GM10266 (cell line): ENCODE measurements at regions not wholly inside any gene's neighbourhood (a gene's known extent, or its start where the extent isn't known, plus 50 kb on each side); places are given as distances from the start of the nearest gene placed in this dataset.
"Not testable (repeated sequence)": the region's sequence is repeated elsewhere in the genome, so short reads cannot be mapped to it uniquely, and the experiment has no call there.

Experiments
- DNase-seq: peaks from one replicate; pipeline ENCODE4 v3.0.0; 2012; ENCODE audit errors: extremely low spot score
- TF ChIP-seq, protein P1 (sequence below): IDR thresholded peaks from 2 replicates; pipeline ENCODE4 v1.5.1; 2012; ENCODE audit warnings: mild to moderate bottlenecking, low read depth; ENCODE audit not compliant: control insufficient read depth, insufficient read depth; ENCODE audit errors: missing control alignments

DNA sequence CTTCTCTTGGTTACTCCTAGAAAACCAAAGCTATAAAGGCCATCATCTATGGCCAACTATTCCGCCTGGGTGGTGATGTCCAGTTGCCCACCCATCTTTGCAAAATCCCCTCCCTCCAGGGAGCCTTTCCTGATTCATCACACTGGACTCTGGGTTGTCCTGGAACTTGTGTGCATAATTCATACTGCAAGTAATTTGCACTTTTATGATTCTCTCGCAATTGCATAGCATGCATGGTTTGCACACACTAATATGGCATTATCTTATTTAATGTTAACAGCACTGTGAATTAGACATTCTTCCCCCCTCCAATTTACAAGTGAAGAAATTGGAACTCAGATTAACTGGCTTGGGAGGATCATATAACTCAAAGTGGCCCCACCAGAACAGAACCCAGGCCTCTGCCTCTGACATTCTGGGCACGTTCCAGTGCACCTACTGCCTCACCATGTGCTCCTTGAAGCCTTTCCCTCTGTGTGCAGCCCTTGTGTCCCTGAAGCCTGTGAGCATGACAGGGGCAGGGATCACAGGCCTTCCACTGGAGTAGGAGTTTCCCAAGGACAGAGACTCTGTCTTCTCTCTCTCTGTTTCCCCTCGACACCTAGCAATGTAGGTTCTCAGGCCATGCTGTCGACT lies 98.9 kb upstream of the IPO9 start:
- TF ChIP-seq, protein P1, sequence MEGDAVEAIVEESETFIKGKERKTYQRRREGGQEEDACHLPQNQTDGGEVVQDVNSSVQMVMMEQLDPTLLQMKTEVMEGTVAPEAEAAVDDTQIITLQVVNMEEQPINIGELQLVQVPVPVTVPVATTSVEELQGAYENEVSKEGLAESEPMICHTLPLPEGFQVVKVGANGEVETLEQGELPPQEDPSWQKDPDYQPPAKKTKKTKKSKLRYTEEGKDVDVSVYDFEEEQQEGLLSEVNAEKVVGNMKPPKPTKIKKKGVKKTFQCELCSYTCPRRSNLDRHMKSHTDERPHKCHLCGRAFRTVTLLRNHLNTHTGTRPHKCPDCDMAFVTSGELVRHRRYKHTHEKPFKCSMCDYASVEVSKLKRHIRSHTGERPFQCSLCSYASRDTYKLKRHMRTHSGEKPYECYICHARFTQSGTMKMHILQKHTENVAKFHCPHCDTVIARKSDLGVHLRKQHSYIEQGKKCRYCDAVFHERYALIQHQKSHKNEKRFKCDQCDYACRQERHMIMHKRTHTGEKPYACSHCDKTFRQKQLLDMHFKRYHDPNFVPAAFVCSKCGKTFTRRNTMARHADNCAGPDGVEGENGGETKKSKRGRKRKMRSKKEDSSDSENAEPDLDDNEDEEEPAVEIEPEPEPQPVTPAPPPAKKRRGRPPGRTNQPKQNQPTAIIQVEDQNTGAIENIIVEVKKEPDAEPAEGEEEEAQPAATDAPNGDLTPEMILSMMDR: no peak
- DNase-seq: no peak

DNA sequence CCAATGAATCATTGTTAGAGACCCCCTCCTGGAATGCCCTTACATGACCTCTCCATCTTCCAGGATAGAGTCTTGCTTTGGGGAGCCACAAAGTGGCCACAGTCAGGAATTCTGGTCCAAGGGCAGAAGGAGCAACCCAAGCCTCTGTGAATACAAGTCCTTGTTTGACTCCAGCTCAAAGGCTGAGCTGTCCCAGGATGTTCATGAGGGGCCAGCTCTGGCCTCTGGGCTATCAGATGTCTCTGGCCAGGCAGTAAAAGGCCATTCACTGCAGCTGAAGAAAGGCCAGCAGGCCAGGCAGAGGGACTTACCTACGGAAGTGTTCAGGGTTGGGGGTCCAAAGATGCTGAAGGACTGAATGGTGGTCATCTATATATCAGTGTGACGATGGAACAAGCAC lies 98.3 kb upstream of the IPO9 start:
- DNase-seq: no peak
- TF ChIP-seq, protein P1: no peak

DNA sequence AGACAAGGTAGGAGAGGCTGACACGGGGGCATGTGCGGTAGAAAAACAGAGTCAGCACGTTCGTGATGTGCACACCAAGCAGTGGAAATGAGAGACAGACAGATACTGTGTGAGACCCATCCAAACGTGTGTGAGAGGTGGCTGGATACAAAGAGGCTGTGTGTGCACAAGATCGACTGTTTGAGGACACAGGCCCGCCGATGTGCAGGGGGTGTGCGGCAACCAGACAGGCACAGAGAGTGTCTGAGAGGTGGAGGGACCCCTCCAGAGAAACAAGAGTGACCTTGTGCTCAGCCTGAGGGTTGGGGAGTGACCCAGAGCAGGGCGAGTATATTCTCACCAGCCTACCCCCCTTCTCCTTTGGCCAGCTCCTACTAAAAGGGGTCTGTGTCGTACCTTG lies 97.8 kb upstream of the IPO9 start:
- DNase-seq: no peak

DNA sequence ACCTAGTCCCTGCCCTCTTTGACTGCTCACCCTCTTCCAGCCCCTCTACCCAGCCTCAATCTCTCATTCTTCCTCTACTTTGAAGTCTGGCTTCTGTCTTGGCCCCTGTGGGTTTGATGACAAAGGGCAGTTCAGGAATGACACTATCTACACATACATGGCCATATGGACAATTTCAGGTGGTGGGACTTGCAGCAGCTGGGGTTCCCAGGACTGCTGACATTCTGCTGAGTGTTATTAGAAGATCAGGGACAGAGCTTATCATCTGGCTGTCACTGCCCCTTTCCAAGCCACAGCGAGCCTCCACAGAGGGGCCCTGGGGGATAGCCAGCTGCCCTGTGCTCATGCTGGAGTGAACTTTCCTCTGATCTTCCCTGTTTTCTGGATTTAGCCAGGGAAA lies 97.4 kb upstream of the IPO9 start:
- DNase-seq: no peak
- TF ChIP-seq, protein P1: no peak

More for the DNA sequence above, 97.8 kb upstream of the IPO9 start:
- TF ChIP-seq, protein P1: no peak

DNA sequence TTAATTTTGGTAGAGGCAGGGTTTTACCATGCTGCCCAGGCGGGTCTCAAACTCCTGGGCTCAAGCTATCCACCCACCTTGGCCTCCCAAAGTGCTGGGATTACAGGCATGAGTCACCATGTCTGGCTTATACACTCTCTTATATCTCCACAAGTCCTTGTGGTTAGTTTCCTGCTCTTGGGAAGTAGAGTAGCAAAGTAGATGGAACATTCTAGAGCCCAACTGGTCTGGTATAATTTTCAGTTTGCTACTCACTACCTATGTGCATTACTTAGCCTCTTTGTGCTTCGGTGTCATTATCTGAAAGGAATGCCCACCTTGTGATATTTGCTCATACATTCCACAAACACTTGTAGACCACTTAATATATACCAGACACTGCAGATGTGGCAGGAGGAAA lies 96.6 kb upstream of the IPO9 start:
- TF ChIP-seq, protein P1: no peak
- no peak for DNase-seq

DNA sequence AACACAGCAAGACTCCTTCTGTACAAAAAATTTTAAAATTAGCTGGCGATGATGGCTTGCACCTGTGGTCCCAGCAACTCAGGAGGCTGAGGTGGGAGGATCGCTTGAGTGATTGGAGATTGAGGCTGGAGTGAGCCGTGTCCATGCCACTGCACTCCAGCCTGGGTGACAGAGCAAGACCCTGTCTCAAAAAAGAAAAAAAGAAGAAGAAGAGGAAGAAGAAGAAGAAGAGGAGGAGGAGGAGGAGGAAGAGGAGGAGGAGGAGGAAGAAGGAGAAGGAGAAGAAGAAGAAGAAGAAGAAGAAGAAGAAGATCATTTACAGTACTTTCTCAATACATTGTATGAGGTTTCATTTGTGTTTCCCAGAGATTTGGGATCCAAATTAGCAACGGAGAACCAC lies 94.7 kb upstream of the IPO9 start:
- not testable (repeated sequence) for DNase-seq

DNA sequence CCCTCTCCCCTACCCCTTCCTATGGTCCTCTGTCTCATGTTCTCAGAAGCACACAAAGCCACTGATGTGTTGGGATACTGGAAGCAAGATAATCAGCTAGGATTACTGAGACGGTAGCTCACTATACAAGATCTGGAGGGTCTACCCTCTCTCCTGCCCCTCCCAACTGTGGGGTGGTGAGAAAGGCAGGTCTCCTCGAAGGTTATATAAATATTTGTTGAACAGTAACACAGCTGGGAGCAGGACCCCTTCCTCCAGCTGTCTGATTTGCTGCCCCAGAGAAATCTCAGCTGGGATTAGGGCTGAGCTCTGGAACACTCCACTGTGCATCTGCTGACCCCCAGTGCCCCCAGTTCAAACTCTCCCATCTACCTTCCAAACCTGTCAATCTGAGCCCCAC lies 94.2 kb upstream of the IPO9 start:
- TF ChIP-seq, protein P1: no peak
- DNase-seq: no peak
